ENCODE measurements at regions not wholly inside any gene's neighbourhood (a gene's known extent, or its start where the extent isn't known, plus 50 kb on each side); places are given as distances from the start of the nearest gene placed in this dataset.
"Not testable (repeated sequence)": the region's sequence is repeated elsewhere in the genome, so short reads cannot be mapped to it uniquely, and the experiment has no call there.

- DNase-seq, result no peak
Observed at GRCh38 chr6:26268659-26269402, 96.2 kb upstream of the BTN3A2 start.

- no peak for DNase-seq
Observed at GRCh38 chr6:26269531-26270485, 95.2 kb upstream of the BTN3A2 start.

GRCh38 chr6:26270486-26270861 lies 94.5 kb upstream of the BTN3A2 start:
- DNase-seq, result no peak

GRCh38 chr6:26270903-26271667 lies 93.9 kb upstream of the BTN3A2 start:
- peak; percentile 75 for DNase-seq

GRCh38 chr6:26271668-26272024 lies 93.4 kb upstream of the BTN3A2 start:
- peak; percentile 55 for DNase-seq

- peak; percentile 56 for DNase-seq
Observed at GRCh38 chr6:26272171-26272637, 92.8 kb upstream of the BTN3A2 start.

- DNase-seq, result no peak
Observed at GRCh38 chr6:26273673-26274588, 91.1 kb upstream of the BTN3A2 start.

- no peak for DNase-seq
Observed at GRCh38 chr6:26275663-26276062, 89.3 kb upstream of the BTN3A2 start.

GRCh38 chr6:26276841-26277648 lies 88.0 kb upstream of the BTN3A2 start:
- DNase-seq, result no peak

GRCh38 chr6:26278536-26278935 lies 86.5 kb upstream of the BTN3A2 start:
- DNase-seq, result no peak

- DNase-seq, result not testable (repeated sequence)
Observed at GRCh38 chr6:26279371-26279770, 85.6 kb upstream of the BTN3A2 start.

- DNase-seq, result no peak
Observed at GRCh38 chr6:26280407-26280806, 84.6 kb upstream of the BTN3A2 start.

GRCh38 chr6:26284537-26285142 lies 80.4 kb upstream of the BTN3A2 start:
- peak; percentile 72 for DNase-seq

GRCh38 chr6:26285143-26286134 lies 79.6 kb upstream of the BTN3A2 start:
- peak; percentile 97 for DNase-seq

GRCh38 chr6:26286168-26286877 lies 78.7 kb upstream of the BTN3A2 start:
- DNase-seq, result peak; percentile 83

GRCh38 chr6:26288155-26288554 lies 76.8 kb upstream of the BTN3A2 start:
- DNase-seq, result no peak

- no peak for DNase-seq
Observed at GRCh38 chr6:26290941-26291340, 74.1 kb upstream of the BTN3A2 start.

- no peak for DNase-seq
Observed at GRCh38 chr6:26292709-26293108, 72.3 kb upstream of the BTN3A2 start.

GRCh38 chr6:26294302-26294701 lies 70.7 kb upstream of the BTN3A2 start:
- no peak for DNase-seq
